GM18505 (cell line): ENCODE measurements at regions not wholly inside any gene's neighbourhood (a gene's known extent, or its start where the extent isn't known, plus 50 kb on each side); places are given as distances from the start of the nearest gene placed in this dataset.

Source experiments
- ATAC-seq: cut with Tn5 transposase; IDR thresholded peaks from one replicate; pipeline ENCODE4 v1.9.1; 2021; ENCODE audit not compliant: unreplicated experiment
- POLR2A ChIP-seq: IDR thresholded peaks from 4 replicates; pipeline ENCODE4 v1.6.1; 2011; ENCODE audit warnings: borderline replicate concordance; ENCODE audit not compliant: insufficient read depth, insufficient read length; ENCODE audit errors: extremely low read depth

DNA sequence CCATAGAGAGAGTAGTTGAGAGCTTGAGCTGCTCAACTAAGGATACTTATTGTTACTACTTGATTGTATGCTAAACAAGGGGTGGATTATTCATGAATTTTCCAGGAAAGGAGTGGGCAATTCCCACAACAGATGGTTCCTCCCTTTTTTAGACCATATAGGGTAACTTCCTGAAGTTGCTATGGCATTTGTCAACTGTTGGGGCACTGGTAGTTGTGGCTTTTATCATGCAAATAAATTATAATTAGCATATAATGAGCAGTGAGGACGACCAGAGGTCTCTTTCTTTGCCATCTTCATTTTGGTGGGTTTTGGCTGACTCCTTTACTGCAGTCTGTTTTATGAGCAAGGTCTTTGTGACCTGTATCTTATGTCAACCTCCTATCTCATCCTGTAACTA lies 1403.5 kb upstream of the PABPC4L start:
- no peak for TF ChIP-seq POLR2A
- no peak for ATAC-seq

DNA sequence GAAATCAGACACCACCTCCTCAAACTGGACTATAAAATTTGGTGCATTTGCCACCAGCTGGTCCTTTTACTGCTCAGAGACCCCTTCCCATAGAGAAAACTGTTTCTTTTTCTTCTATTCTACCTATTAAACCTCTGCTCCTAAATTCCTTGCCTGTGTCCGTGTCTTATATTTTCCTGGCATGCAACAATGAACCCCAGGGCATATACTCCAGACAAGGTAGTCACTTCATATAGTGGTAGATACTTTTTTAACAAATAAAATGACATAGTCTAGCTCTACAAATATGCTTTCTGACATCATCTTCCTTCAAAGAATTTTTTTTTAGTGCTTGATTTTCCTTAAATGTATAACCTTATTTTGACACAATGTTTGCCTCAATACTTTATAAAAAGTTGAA lies 1402.9 kb upstream of the PABPC4L start:
- ATAC-seq, result no peak
- no peak for TF ChIP-seq POLR2A

DNA sequence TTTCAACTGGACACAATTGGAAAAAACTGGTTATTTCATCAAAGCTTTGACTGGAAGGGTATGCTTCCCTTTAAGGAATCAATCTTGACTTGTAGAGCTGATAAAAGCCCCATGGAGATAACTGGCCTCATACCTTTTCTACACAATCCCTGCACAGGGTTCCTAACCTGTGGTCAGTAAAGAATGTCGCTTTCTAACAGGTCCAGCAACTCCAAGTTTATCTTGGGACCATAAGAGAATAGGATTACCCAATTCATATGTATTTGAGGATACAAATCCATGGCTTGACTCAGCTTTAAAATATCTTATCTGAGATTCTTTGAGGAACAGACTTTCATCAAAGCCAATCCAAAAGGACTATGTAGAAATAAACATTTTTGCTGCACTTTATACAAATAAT lies 1399.8 kb upstream of the PABPC4L start:
- ATAC-seq, result no peak
- TF ChIP-seq POLR2A, result no peak

DNA sequence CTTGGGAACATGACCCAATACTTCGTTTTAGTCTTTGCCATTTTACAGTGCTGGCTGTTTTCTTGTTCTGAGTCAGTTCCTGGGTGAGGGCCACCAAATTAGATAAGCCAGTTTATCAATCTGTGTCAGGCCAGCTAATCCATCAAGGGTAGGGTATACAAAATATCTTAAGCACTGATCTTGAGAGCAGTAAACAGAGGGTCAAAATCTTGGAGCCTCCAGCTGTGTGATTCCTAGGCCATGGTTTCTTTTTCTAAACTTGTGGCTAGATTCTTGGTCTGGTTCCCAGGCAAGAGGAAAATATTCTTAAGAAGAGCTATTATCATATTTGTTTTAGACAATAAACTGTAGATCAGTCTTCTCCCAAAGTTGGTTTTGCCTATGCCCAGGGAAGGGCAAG lies 1396.6 kb upstream of the PABPC4L start:
- no peak for ATAC-seq
- TF ChIP-seq POLR2A, result no peak

DNA sequence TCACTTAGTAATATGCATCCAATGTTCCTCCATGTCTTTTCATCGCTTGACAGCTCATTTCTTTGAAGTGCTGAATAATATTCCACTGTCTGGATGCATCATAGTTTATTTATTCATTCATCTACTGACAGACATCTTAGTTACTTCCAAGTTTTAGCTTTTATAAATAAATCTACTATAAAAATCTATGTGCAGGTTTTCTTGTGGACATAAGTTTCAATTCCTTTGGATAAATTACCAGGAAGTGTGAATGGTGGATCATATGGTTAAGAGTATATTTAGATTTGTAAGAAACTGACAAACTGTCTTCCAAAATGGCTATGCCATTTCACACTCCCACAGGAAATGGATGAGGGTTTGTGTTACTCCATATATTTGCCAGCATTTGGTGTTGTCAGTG lies 1392.9 kb upstream of the PABPC4L start:
- no peak for ATAC-seq
- no peak for TF ChIP-seq POLR2A

DNA sequence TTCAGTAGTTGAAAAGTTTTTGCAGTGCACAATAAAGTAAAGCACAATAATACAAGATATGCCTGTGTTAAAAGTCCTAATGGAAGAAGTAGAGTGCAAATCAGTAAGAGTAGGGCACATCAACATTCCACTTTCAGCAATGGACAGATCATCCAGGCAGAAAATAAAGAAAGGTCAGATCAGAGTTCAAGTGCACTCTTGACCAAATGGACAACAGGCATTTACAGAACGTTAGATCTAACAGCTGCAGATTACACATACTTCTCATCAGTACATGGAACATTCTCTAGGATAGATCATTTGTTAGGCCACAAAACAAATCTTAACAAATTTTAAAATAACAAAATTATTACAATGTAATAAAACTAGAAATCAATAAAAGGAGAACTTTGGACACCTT lies 1373.5 kb upstream of the PABPC4L start:
- TF ChIP-seq POLR2A, result no peak

DNA sequence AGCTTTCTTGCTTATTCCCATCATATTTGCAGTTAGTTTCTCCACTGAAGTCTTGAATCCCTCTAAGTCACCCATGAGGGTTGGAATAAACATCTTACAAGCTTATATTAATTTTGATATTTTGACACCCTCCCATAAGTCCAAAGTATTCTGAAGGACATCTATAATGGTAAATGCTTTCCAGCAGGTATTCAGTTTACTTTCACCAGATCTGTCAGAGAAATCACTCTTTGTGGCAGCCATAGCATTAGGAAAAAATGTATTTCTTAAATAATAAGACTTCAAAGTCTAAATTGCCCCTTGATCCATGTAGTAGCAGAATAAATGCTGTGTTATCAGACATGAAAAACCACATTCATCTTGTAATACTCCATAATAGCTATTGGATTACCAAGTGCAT lies 1371.7 kb upstream of the PABPC4L start:
- no peak for TF ChIP-seq POLR2A
- ATAC-seq, result no peak

More for the DNA sequence above, 1373.5 kb upstream of the PABPC4L start:
- ATAC-seq, result no peak

DNA sequence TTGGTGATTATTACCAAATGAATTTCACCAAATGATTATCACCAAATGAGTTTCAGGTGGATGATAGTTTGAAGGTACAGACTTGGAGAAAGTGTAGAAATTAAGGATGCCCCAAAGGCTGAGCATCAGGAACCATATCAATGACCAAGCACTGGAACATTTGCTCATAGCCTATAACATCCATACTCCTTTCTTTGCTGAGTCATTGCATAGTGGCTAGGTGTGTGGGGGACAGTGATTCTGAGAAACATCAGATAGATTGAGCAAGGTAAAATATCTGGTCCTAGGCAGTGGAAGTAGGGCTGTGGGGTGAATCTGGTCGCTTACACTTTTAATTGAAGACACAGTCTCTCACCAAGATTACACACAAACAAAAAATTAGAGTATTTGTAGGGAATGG lies 1362.5 kb upstream of the PABPC4L start:
- no peak for ATAC-seq
- TF ChIP-seq POLR2A, result no peak

DNA sequence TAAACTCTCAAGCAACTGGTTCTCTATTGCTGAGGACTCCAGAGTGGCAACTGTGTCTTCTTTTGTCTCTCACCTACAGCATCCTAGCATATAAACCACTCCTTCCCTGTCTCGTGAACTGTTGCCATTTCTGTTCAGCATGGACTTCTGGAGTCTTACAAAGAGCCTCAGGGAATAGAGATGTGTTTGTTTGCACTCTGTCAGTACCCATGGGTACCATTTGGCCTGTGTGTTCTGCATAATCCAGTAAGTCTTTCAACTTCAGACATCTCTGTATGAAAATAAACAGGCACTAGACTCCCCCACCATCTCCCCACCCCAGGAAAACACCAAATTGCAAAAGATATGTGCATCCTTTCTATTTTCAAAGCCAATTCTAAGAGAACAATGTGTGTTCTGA lies 1351.6 kb upstream of the PABPC4L start:
- no peak for TF ChIP-seq POLR2A
- ATAC-seq, result no peak

DNA sequence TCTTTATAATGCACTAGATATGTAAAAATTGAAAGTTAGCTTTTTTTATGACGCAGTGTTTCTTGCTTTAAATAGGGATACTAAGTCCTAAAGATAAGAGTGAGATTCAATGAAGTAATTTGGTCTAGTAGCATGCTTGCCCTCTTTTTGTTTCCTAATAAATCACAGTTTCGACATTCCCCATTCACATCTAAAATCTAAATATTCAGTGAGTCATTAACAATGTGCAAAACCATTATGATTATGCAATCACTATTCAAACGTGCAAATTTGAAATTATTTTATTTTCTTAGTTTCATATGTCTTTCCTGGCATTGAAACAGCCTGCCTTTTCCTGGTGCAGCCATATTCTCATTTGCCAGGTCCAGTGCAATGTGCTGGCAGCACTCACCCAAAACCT lies 1350.5 kb upstream of the PABPC4L start:
- TF ChIP-seq POLR2A, result no peak
- ATAC-seq, result no peak

DNA sequence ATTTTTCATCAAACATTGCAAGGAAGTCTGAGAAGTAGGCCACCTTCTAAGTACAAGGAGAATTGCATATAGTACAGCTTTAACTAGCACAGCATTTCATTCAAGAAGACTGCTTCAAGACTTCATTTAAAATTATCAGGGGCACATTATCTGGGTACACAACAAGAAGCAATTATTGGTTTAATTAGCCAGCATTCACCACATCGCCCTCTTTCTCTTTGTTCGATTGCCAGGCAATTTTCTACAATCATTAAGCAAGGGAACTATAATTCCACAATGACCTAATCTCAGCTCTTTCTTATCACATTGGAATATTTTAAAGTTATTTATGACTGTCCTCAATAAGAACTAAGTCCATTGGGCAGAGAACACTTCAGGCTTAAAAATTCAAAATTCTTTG lies 1347.1 kb upstream of the PABPC4L start:
- ATAC-seq, result no peak
- TF ChIP-seq POLR2A, result no peak

DNA sequence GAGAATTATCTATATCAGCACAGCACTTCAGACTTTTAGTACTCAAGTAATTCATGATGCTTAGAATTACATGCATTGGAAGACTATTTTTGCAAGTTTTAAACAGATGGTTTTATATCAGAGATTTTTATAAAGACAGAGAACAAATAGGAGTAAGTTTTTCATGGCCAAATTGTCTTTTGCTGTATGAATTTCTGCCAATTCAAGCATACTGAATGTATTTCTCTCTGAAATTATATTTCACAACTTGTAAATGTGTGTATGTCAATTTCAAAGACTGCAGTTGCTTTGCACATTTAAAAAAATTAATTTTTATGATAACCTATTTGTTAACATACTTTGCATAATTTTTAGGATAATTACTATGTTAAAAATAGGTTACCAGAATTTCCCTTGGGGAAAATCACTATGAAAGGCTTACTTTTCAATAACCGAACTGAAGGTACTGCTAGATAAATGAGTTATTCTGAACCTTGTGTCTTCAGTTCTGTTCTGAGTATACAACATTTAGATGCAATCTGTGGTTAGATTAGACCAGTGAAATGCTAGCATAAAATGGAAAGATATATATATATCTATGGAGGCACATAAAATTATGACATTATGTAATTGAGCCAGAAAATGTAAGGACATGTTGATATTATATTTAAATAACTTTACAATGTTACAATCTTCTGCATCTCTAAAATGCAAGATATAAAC lies 1344.2 kb upstream of the PABPC4L start:
- no peak for TF ChIP-seq POLR2A
- no peak for ATAC-seq

DNA sequence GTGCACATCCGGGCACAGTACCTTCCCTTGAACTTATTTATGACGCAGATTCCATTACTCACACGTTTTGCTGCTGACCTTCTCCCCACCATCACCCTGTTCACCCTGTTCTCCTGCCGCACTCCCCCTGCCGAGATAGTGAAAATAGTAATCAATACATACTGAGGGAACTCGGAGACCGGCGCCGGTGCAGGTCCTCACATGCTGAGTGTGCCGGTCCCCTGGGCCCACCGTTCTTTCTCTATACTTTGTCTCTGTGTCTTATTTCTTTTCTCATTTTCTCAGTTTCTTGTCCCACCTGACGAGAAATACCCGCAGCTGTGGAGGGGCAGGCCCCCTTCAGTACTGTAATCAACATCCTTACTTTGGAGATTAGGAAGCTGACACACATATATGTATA lies 1337.1 kb upstream of the PABPC4L start:
- ATAC-seq, result no peak
- no peak for TF ChIP-seq POLR2A

DNA sequence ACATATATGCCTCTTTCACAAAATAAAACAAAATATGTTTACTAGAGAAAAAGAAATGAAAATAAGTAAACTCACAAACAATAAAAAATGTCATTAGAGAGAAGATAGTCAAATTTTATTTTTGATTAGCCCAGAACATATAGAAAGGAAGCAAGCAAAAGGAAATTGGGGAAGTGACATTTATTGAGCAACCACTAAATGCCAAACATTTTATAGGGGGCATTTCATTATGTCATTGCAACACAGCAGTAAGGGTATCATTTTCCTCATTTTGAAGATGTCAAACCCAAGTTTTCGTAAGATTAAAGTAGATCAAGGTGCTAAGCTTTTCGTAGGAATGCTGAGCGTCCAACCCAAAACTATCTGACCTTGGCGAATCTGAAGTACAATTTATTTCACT lies 1331.5 kb upstream of the PABPC4L start:
- ATAC-seq, result no peak
- no peak for TF ChIP-seq POLR2A

DNA sequence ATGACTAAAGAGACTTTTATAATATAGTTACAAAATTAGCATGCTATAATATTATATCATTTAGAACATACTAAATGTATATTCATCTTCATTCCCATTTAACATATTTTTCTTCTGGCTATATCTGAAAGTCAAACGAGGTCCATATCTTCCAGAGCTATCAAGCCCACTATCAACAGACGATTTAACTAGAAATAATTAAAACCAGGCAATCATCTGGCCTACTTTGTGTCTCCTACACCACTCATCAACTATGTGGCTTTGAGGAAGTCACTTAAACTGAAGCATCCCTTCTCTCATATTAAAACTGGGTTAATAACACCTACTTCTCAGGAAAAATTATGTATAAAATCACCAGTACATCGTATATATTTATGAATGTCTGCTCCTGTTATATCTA lies 1330.5 kb upstream of the PABPC4L start:
- ATAC-seq, result no peak
- TF ChIP-seq POLR2A, result no peak

DNA sequence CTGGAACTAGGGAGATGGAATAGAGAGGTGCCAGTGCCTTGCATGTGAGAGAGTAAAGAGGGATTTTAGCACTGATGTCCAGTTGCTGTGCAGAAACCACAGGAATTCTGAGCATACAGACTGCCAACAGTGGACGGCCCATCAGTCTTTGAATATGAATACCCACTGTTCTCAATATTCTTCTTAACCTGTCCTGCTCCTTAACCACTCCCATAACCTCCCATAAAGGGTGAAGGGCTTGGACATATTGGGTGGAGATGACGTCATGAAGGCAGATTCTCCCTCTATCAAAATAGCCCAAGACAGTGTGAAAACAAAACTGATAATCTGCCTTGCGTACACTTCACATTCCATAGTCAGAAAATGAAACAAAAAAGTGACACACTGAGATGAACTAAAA lies 1313.7 kb upstream of the PABPC4L start:
- no peak for ATAC-seq
- no peak for TF ChIP-seq POLR2A

DNA sequence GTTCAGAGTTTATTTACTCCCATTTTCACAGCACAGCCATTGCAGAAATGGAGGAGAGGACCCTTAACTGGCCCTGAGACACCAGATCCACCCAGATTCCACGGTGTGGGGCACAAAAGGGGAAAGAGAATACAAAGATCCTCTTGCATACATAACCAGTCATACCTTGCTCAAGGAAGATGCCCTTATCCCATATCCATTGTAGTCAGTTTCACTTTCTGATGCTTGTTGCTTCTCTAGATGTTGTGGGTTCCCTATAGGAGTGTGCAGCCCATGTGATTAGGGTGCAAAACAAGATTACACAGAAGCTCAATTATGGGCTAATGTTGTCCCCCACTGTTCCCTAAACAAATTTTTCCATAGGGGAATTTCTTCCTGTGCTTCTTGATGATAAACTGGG lies 1309.0 kb upstream of the PABPC4L start:
- TF ChIP-seq POLR2A, result no peak
- no peak for ATAC-seq
